ENCODE measurements at regions not wholly inside any gene's neighbourhood (a gene's known extent, or its start where the extent isn't known, plus 50 kb on each side); places are given as distances from the start of the nearest gene placed in this dataset.

GRCh38 chr3:157815739-157816138 lies 290.5 kb downstream of the SHOX2 start:
- POLR2A ChIA-PET, result no interaction called here

GRCh38 chr3:157810924-157811718 lies 295.1 kb downstream of the SHOX2 start:
- ChIA-PET CTCF (no interaction called here), POLR2A (no interaction called here)
- no peak for DNase-seq (ENCODE audit: low read depth, low spot score)
- no peak for TF ChIP-seq CTCF (IDR thresholded peaks at IDR 0.05; ENCODE audit: insufficient read depth, low read length, missing control alignments)
- no peak overlapping the region for H3K4me3 ChIP-seq (ENCODE audit: low read depth, low read length)

More at GRCh38 chr3:157815739-157816138, 290.5 kb downstream of the SHOX2 start:
- H3K4me3 ChIP-seq (ENCODE audit: low read depth, low read length), result no peak overlapping the region
- CTCF ChIA-PET, result no interaction called here
- no peak for TF ChIP-seq CTCF (IDR thresholded peaks at IDR 0.05; ENCODE audit: insufficient read depth, low read length, missing control alignments)
- DNase-seq (ENCODE audit: low read depth, low spot score), result no peak

GRCh38 chr3:157807280-157807679 lies 298.9 kb downstream of the SHOX2 start:
- CTCF ChIA-PET, result no interaction called here
- DNase-seq (ENCODE audit: low read depth, low spot score), result no peak

GRCh38 chr3:157805538-157805937 lies 300.7 kb downstream of the SHOX2 start:
- no peak for TF ChIP-seq CTCF (IDR thresholded peaks at IDR 0.05; ENCODE audit: insufficient read depth, low read length, missing control alignments)
- CTCF ChIA-PET, result no interaction called here
- no peak for DNase-seq (ENCODE audit: low read depth, low spot score)
- POLR2A ChIA-PET, result no interaction called here
- H3K4me3 ChIP-seq (ENCODE audit: low read depth, low read length), result no peak overlapping the region

More at GRCh38 chr3:157807280-157807679, 298.9 kb downstream of the SHOX2 start:
- POLR2A ChIA-PET, result no interaction called here
- TF ChIP-seq CTCF (IDR thresholded peaks at IDR 0.05; ENCODE audit: insufficient read depth, low read length, missing control alignments), result no peak
- H3K4me3 ChIP-seq (ENCODE audit: low read depth, low read length), result no peak overlapping the region

GRCh38 chr3:157794771-157795170 lies 291.6 kb upstream of the VEPH1 start:
- peak; percentile 28 for DNase-seq (ENCODE audit: low read depth, low spot score)
- H3K4me3 ChIP-seq (ENCODE audit: low read depth, low read length), result no peak overlapping the region
- no peak for TF ChIP-seq CTCF (IDR thresholded peaks at IDR 0.05; ENCODE audit: insufficient read depth, low read length, missing control alignments)
- ChIA-PET POLR2A (interaction anchor here (1.6 kb wide), 1 partner anchor 10 kb away, joined by 4 read pairs; no protein-coding TSS in a partner anchor), CTCF (no interaction called here)

GRCh38 chr3:157793745-157794144 lies 290.5 kb upstream of the VEPH1 start:
- no peak overlapping the region for H3K4me3 ChIP-seq (ENCODE audit: low read depth, low read length)
- ChIA-PET CTCF (no interaction called here), POLR2A (no interaction called here)
- no peak for TF ChIP-seq CTCF (IDR thresholded peaks at IDR 0.05; ENCODE audit: insufficient read depth, low read length, missing control alignments)
- no peak for DNase-seq (ENCODE audit: low read depth, low spot score)

Measured in AG04449 (cell line).